ENCODE measurements at regions not wholly inside any gene's neighbourhood (a gene's known extent, or its start where the extent isn't known, plus 50 kb on each side); places are given as distances from the start of the nearest gene placed in this dataset.

GRCh38 chr10:62900829-62901571, 84.8 kb upstream of the EGR2 start:
- Histone ChIP-seq H3K9me3 (peaks cover 0 to 5% (median 0%) of the 10 kb centered on the region in 12 donors), H3K27ac (no peak overlapping the region), H3K4me3 (no peak overlapping the region), H3K4me1 (peaks cover 0 to 8% (median 0%) of the 10 kb centered on the region in 12 donors), H3K36me3 (no peaks in the 10 kb centered on the region), H3K27me3 (no peaks in the 10 kb centered on the region)
- ATAC-seq (no peak), DNase-seq (no peak)
- intact Hi-C loops (cut with DNase I), result no loop called here
- WGBS, 4 donors, result 75 to 84% (median 82%) methylated on average over 4 of the region's 4 CpGs
- no peak for TF ChIP-seq CTCF (IDR thresholded peaks at IDR 0.05)
- TF ChIP-seq POLR2A (IDR thresholded peaks at IDR 0.05), result no peak

GRCh38 chr10:62899311-62899710, 83.1 kb upstream of the EGR2 start:
- Histone ChIP-seq H3K36me3 (no peaks in the 10 kb centered on the region), H3K27ac (no peak overlapping the region), H3K27me3 (no peaks in the 10 kb centered on the region), H3K9me3 (peaks cover 0 to 5% (median 0%) of the 10 kb centered on the region in 12 donors), H3K4me1 (peaks cover 0 to 8% (median 0%) of the 10 kb centered on the region in 12 donors), H3K4me3 (no peak overlapping the region)
- 67 to 75% (median 72%) methylated on average over 3 of the region's 3 CpGs for WGBS, 4 donors
- TF ChIP-seq POLR2A (IDR thresholded peaks at IDR 0.05), result no peak
- TF ChIP-seq CTCF (IDR thresholded peaks at IDR 0.05), result no peak
- intact Hi-C loops (cut with DNase I), result no loop called here
- DNase-seq, result no peak
- no peak for ATAC-seq

GRCh38 chr10:62895063-62895462, 78.9 kb upstream of the EGR2 start:
- intact Hi-C loops (cut with DNase I), result no loop called here
- ATAC-seq (peak in 3 of 4 donors; percentile 26 to 75 (median 53)), DNase-seq (peak in 1 of 5 donors; percentile 41)
- no peaks in the 10 kb centered on the region for H3K9me3 ChIP-seq
- peaks cover 0 to 5% (median 0%) of the 10 kb centered on the region in 12 donors for H3K4me1 ChIP-seq
- WGBS, 4 donors, result 72 to 75% (median 74%) methylated on average over 4 of the region's 4 CpGs
- H3K27ac ChIP-seq, result no peak overlapping the region
- no peak overlapping the region for H3K4me3 ChIP-seq
- no peak for TF ChIP-seq POLR2A (IDR thresholded peaks at IDR 0.05)
- no peak for TF ChIP-seq CTCF (IDR thresholded peaks at IDR 0.05)
- peaks cover 0 to 6% (median 2%) of the 10 kb centered on the region in 9 donors for H3K27me3 ChIP-seq
- no peaks in the 10 kb centered on the region for H3K36me3 ChIP-seq

- Histone ChIP-seq H3K9me3 (no peaks in the 10 kb centered on the region), H3K4me3 (no peak overlapping the region), H3K36me3 (no peaks in the 10 kb centered on the region), H3K4me1 (no peaks in the 10 kb centered on the region), H3K27ac (no peak overlapping the region), H3K27me3 (peaks cover 0 to 7% (median 2%) of the 10 kb centered on the region in 9 donors)
- no peak for ATAC-seq
- TF ChIP-seq POLR2A (IDR thresholded peaks at IDR 0.05) (no peak), CTCF (IDR thresholded peaks at IDR 0.05) (no peak)
- intact Hi-C loops (cut with DNase I), result no loop called here
- no peak for DNase-seq
- 89 to 90% (median 89%) methylated on average over 3 of the region's 3 CpGs for WGBS, 4 donors
Measured at GRCh38 chr10:62894156-62894555, 78.0 kb upstream of the EGR2 start.
